HG03196 (cell line): ENCODE measurements at regions not wholly inside any gene's neighbourhood (a gene's known extent, or its start where the extent isn't known, plus 50 kb on each side); places are given as distances from the start of the nearest gene placed in this dataset.
A peak's percentile ranks its signal among the peaks of the same experiment; 100 is the strongest.

Experiments
- ATAC-seq: cut with Tn5 transposase; IDR thresholded peaks from one replicate; pipeline ENCODE4 v1.9.1; 2021; ENCODE audit not compliant: unreplicated experiment

- ATAC-seq, result no peak
These were observed 276.6 kb upstream of the GATB start for GRCh38 chr4:152037435-152037834.

GRCh38 chr4:152033621-152034020, 272.8 kb upstream of the GATB start:
- no peak for ATAC-seq

GRCh38 chr4:152032722-152033131, 271.9 kb upstream of the GATB start:
- no peak for ATAC-seq

GRCh38 chr4:152029631-152030030, 268.8 kb upstream of the GATB start:
- ATAC-seq, result no peak

GRCh38 chr4:152028131-152028530, 267.3 kb upstream of the GATB start:
- no peak for ATAC-seq

GRCh38 chr4:152024881-152025280, 264.1 kb upstream of the GATB start:
- no peak for ATAC-seq

GRCh38 chr4:152023674-152024073, 262.9 kb upstream of the GATB start:
- no peak for ATAC-seq

GRCh38 chr4:152022543-152022942, 261.7 kb upstream of the GATB start:
- ATAC-seq, result no peak

- no peak for ATAC-seq
These were observed 261.1 kb upstream of the GATB start for GRCh38 chr4:152021788-152022438.

- no peak for ATAC-seq
These were observed 259.3 kb upstream of the GATB start for GRCh38 chr4:152020073-152020472.

GRCh38 chr4:152016303-152016620, 255.5 kb upstream of the GATB start:
- ATAC-seq, result no peak

GRCh38 chr4:152015597-152016302, 254.9 kb upstream of the GATB start:
- no peak for ATAC-seq

- ATAC-seq, result peak; percentile 90
These were observed 253.5 kb upstream of the GATB start for GRCh38 chr4:152014280-152014679.

- ATAC-seq, result no peak
These were observed 250.7 kb upstream of the GATB start for GRCh38 chr4:152011469-152011868.

GRCh38 chr4:152010710-152011079, 249.9 kb upstream of the GATB start:
- ATAC-seq, result no peak

GRCh38 chr4:152009983-152010709, 249.3 kb upstream of the GATB start:
- ATAC-seq, result no peak

GRCh38 chr4:152009031-152009670, 248.3 kb upstream of the GATB start:
- ATAC-seq, result no peak

GRCh38 chr4:152007111-152007510, 246.3 kb upstream of the GATB start:
- ATAC-seq, result no peak

GRCh38 chr4:152004801-152005200, 244.0 kb upstream of the GATB start:
- ATAC-seq, result no peak

GRCh38 chr4:152000518-152000917, 239.7 kb upstream of the GATB start:
- ATAC-seq, result no peak

GRCh38 chr4:151998723-151999122, 237.9 kb upstream of the GATB start:
- ATAC-seq, result no peak

- ATAC-seq, result no peak
These were observed 236.7 kb upstream of the GATB start for GRCh38 chr4:151997461-151997860.
